Activated CD4-positive, CD25-positive, alpha-beta regulatory T cell (primary cell): ENCODE measurements at regions not wholly inside any gene's neighbourhood (a gene's known extent, or its start where the extent isn't known, plus 50 kb on each side); places are given as distances from the start of the nearest gene placed in this dataset.

Experiments used
- DNase-seq, 4 experiments: peaks; one replicate each; lab custom pipeline; 2025; lab: John Stamatoyannopoulos, UW

- no peak for DNase-seq
These were observed 348.3 kb downstream of the CYRIA start for GRCh38 chr2:16317211-16317830.

DNA sequence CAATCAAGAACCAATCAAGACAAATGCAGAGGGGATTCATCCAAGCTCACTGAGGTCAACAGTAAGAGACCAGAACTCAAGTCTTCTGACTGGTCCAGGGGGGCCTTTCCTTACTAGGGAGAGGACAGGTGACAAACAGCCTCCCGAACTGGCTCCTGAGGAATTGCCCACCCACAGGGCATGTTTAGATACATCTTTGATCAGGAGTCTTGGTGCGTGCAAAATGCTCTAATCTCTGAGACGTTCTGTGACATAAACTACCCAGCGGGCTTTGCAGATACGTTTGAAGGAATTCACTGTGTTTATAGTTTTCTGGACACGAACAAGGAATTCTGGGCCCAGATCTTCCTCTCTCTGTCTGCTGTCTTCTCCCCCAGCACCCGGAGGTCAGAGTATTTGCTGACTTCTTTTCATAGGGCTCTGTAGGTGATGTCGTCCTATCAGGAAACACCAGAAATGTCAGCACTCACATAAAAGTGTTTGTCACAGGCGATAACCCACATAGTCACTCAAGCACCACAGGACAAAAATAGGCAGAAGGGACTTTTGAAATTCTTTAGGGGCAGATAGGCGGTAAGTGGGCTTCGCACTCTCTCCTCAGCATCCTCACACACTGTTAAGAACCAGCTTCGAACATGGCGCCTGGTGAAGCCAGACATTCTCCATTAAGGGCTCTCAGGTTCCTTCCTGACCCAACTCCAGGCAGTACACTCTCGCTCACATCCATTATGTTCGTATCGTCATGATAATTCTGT is 349.0 kb downstream of the CYRIA start:
- DNase-seq, result no peak

DNA sequence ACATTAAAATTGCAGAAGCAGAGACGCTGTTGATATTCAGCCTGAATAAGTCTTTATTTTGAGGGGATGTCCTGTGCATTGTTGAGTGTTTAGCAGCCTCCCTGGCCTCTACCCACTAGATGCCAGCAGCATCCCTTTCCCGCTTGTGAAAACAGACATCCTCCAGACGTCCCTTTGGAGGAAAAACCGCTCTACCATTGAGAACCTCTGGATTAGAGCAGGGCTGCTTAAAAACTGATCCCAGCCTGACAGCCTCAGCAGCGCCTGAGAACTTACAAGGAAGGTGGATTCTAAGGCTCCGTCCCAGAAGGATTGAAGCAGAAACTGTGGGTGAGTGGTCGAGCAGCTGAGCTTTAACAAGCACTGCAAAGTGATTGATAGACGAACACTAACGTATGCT is 349.7 kb downstream of the CYRIA start:
- no peak for DNase-seq

DNA sequence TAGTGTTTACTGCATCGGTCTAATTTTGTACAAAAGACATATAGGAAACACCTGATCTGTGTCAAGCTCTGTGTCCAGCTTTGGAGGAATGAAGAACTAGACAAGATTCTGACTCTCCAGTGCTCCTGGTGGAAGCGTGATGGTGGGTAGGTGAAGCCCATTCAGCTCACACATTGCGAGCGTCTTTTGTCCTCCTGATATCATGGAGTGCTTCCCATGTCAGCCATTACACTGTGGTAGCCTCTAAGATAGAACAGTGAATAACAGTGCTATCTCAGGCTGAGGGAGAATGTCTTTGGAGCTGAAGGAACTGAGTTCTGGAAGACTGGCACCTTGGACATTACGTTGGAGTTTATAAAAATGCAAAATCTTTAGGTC is 350.2 kb downstream of the CYRIA start:
- no peak for DNase-seq

GRCh38 chr2:16314691-16315457 is 350.8 kb downstream of the CYRIA start:
- no peak for DNase-seq

DNA sequence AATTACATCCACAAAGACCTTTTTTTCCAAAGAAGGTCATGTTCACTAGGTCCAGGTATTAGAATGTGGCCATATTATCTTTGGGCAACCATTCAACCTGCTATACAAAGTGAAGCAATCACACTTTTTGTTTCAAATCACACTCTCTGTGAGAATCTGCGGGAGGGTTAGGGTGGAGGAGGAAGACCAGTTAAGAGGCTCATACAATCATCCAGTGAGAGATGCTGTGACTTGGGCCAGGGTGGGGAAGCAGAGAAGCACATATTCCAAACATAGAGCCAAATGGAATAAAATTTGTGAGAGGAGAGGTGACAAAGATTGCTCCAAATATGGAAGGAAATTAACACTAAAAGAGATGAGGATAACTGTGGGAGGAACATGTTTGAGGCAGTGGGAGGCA is 351.6 kb downstream of the CYRIA start:
- DNase-seq, result no peak

GRCh38 chr2:16313235-16313975 is 352.2 kb downstream of the CYRIA start:
- no peak for DNase-seq

- no peak for DNase-seq
These were observed 352.9 kb downstream of the CYRIA start for GRCh38 chr2:16312771-16313170.

GRCh38 chr2:16311521-16312440 is 353.9 kb downstream of the CYRIA start:
- DNase-seq, result no peak

DNA sequence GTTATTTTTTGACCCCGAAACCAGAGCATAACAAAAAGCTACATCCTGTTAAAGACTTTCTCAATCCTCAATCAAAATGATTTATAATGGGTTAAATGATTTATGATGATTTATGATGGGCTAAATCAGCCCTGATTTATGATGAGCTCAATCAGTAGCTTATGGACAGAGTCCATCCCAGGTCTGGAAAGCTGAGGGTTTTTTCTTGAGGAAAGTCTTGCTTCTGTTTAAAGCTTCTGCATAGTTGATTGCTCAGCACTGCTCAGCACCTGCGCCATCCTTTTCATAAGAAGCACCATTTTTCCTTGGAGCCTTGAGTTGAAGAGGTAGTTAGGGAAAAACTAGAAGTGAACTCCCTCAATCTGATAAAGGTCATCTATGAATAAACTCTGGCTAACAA is 356.8 kb downstream of the CYRIA start:
- DNase-seq, result no peak

DNA sequence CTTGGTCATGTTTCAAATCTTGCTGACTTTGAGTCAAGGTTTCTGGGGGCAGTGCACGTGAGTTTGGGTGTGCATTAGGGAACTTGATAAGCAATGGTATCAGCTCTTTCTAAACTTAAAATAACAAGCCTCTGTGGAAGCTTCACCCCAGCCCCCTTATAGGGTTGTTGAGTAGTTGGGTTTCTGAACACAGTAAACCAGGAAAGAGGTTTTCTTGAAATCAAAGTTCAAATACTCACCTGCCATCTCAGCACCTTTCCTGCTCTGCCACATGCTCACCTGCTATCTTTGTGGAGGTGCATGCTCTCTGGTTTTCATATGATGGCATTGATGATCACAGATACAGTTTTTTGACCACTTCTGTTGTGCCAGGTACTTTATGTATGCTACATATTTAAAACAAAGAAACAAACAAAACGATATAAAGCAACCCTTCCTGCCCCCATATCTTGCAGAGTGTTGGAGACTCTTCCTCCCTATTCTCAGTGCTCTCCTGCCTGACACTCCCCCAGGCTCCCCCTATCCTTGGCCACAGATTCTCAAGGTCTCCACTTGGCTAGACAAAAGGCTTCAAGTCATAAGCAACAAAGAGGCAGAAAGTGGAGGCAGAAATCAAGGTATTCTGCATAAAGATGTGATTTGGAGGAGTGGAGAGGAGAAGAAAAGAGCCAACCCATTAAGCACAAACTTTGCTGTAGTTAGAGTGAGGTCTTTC is 360.6 kb downstream of the CYRIA start:
- DNase-seq, result no peak

- DNase-seq, result no peak
These were observed 361.9 kb downstream of the CYRIA start for GRCh38 chr2:16303761-16304160.

- no peak for DNase-seq
These were observed 362.4 kb downstream of the CYRIA start for GRCh38 chr2:16303273-16303577.

- DNase-seq, result no peak
These were observed 362.3 kb downstream of the MYCN start for GRCh38 chr2:16302431-16303272.

DNA sequence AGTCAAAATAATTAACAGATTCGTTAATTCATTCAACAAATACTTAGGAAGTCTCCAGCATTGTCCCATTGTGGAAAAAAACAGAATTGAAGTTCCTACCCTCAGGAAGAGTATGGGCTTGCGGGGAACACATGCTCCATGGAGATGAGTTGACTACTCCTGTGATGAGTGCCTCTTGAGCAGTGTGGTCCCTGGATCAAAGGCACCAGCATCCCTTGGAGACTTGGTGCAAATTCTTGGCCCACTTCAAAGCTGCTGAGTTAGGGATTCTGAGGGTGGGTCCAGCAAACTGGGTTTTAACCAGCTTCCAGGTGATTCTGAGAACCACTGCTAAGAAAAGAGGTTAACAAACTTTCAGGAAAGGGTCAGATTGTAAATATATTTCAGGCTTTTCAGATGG is 361.6 kb downstream of the MYCN start:
- no peak for DNase-seq

DNA sequence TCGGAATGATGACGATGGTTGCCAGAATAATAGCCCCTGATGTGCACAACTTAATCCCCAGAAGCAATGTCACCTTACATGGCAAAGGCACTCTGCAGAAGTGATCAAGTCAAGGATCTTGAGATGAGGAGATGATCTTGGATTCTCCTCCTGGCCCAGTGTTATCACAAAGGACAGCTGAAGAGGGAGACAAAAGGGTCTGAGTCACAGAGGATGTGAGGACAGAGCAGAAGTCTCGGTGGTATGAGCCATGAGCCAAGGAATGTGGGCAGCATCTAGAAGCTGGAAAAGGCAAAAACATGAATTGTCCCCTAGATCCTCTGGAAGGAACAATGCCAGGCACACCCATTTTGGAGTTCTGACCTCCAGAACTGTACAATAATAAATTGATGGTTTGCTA is 358.5 kb downstream of the MYCN start:
- no peak for DNase-seq

DNA sequence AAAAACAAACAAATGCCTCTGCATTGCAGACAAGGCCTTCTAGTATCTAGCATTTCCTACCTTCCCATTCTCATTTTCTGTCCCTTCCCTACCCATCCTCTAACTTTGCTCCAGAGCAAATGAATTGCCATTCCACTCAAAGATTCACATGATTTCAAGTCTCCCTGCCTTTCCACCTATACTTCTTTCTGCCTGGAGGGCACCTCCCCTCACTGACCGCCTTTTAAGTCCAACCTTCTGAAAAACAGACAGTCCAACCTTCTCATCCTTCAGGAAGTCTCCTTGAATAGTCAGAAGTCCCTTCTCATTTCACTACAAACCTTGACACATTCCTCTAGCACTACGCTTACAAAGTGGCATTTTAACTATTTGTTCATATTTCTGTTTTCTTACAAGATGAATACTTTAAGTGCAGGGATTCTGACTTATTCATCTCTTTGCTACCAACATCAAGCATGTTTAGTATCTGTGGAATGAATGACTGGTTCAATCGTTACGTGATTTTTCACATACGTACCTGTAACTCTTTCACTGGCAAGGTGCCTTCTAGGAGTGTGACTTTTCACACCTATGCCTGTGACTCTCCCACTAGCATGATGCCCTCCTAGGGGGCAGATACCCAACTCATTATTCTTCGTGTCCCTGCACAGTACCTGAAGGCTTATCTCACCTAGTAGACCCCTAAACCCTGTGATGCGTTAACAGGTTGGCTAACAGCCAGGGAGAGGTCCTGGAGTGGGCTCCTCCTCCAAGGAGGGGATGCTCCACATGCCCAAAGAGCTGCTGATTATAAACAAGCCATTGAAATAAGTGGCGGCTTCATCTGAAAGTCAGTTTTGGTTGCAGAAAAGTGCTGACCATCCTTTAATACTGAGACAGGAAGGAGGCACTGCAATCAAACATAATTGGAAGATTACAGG is 356.2 kb downstream of the MYCN start:
- DNase-seq, result no peak

DNA sequence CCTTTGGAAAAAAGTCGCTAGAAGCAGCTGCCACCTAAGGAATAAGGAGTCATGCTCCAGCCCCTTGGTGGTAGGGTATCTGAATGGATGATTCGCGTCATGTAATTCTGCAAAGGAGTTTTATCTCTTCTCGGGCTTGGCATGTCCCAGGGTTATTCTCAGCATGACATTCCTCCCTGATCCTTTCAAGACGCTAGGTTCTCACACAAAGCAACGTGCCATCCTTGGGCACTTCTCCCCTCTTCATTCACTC is 355.6 kb downstream of the MYCN start:
- DNase-seq, result no peak

DNA sequence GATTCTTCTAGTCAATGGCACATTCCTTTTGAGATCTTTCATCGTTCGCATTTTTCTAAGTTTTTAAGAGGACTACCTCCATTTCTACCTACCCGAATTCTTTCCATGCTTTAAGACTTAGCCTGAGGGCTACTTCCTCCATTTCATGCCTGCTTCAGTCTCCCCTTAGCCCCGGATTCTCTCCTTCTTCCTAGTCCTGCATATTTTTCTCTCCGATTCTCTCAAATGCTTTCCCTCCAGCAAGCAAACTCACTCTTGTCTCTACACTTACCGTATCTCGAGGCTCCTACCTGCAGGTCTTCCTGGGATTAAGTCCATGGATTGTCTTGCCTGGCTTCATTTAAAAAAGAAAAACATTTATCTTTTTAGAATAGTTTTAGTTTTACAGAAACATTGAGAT is 354.4 kb downstream of the MYCN start:
- no peak for DNase-seq
